ENCODE measurements at regions not wholly inside any gene's neighbourhood (a gene's known extent, or its start where the extent isn't known, plus 50 kb on each side); places are given as distances from the start of the nearest gene placed in this dataset.

DNA sequence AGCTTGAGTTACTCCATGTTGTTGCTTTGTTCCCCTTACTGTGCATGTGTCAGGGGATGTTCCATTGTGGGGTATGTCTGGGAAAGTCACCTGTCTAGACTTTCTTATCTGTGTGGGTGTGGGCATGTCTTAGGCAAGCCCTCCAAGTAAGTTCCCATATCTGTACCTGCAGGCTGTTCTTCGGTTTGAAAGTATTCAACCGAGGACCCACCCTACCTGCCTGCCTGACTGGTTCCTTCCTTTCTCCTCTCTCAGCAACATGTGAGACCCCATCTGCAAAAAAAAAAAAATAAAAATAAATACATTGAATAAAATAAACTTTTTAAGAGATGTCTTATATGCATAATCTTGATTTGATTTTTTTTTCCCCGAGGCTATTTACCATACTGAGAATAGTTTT is 622.7 kb downstream of the TDRD15 start:
- TF ChIP-seq POLR2AphosphoS5 (IDR thresholded peaks at IDR 0.05; ENCODE audit: low read depth, low read length), result no peak
- TF ChIP-seq, protein P1, sequence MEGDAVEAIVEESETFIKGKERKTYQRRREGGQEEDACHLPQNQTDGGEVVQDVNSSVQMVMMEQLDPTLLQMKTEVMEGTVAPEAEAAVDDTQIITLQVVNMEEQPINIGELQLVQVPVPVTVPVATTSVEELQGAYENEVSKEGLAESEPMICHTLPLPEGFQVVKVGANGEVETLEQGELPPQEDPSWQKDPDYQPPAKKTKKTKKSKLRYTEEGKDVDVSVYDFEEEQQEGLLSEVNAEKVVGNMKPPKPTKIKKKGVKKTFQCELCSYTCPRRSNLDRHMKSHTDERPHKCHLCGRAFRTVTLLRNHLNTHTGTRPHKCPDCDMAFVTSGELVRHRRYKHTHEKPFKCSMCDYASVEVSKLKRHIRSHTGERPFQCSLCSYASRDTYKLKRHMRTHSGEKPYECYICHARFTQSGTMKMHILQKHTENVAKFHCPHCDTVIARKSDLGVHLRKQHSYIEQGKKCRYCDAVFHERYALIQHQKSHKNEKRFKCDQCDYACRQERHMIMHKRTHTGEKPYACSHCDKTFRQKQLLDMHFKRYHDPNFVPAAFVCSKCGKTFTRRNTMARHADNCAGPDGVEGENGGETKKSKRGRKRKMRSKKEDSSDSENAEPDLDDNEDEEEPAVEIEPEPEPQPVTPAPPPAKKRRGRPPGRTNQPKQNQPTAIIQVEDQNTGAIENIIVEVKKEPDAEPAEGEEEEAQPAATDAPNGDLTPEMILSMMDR (IDR thresholded peaks at IDR 0.05 in 2 of 3, conservative IDR thresholded peaks at IDR 0.05 in 1 of 3; ENCODE audit: borderline replicate concordance in 1 of 3, insufficient read depth in 1 of 3, low read depth in 2 of 3, low read length in 2 of 3), result no peak
- TF ChIP-seq, protein P2, sequence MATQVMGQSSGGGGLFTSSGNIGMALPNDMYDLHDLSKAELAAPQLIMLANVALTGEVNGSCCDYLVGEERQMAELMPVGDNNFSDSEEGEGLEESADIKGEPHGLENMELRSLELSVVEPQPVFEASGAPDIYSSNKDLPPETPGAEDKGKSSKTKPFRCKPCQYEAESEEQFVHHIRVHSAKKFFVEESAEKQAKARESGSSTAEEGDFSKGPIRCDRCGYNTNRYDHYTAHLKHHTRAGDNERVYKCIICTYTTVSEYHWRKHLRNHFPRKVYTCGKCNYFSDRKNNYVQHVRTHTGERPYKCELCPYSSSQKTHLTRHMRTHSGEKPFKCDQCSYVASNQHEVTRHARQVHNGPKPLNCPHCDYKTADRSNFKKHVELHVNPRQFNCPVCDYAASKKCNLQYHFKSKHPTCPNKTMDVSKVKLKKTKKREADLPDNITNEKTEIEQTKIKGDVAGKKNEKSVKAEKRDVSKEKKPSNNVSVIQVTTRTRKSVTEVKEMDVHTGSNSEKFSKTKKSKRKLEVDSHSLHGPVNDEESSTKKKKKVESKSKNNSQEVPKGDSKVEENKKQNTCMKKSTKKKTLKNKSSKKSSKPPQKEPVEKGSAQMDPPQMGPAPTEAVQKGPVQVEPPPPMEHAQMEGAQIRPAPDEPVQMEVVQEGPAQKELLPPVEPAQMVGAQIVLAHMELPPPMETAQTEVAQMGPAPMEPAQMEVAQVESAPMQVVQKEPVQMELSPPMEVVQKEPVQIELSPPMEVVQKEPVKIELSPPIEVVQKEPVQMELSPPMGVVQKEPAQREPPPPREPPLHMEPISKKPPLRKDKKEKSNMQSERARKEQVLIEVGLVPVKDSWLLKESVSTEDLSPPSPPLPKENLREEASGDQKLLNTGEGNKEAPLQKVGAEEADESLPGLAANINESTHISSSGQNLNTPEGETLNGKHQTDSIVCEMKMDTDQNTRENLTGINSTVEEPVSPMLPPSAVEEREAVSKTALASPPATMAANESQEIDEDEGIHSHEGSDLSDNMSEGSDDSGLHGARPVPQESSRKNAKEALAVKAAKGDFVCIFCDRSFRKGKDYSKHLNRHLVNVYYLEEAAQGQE (IDR thresholded peaks at IDR 0.05; ENCODE audit: low read depth), result no peak
